Activated CD8-positive, alpha-beta memory T cell treated with anti-CD3 and anti-CD28 coated beads for 24 hours (primary cell): ENCODE measurements at regions not wholly inside any gene's neighbourhood (a gene's known extent, or its start where the extent isn't known, plus 50 kb on each side); places are given as distances from the start of the nearest gene placed in this dataset.

Experiments used
- DNase-seq: peaks from one replicate; pipeline ENCODE4 v3.0.0-alpha.2; 2020

GRCh38 chr1:229098903-229099578 is 171.9 kb upstream of the RAB4A start:
- DNase-seq: no peak

GRCh38 chr1:229101011-229101871 is 169.7 kb upstream of the RAB4A start:
- no peak for DNase-seq

- DNase-seq: no peak
These were observed 168.0 kb upstream of the RAB4A start for GRCh38 chr1:229102741-229103391.

- DNase-seq: peak; percentile 43
These were observed 166.3 kb upstream of the RAB4A start for GRCh38 chr1:229104654-229105053.

GRCh38 chr1:229105109-229105508 is 165.8 kb upstream of the RAB4A start:
- peak; percentile 37 for DNase-seq

GRCh38 chr1:229105822-229106525 is 164.9 kb upstream of the RAB4A start:
- no peak for DNase-seq

GRCh38 chr1:229106526-229107125 is 164.3 kb upstream of the RAB4A start:
- no peak for DNase-seq

- DNase-seq: no peak
These were observed 163.6 kb upstream of the RAB4A start for GRCh38 chr1:229107304-229107815.

GRCh38 chr1:229107972-229108371 is 162.9 kb upstream of the RAB4A start:
- DNase-seq: no peak

GRCh38 chr1:229108598-229109201 is 162.2 kb upstream of the RAB4A start:
- no peak for DNase-seq

GRCh38 chr1:229109320-229109761 is 161.6 kb upstream of the RAB4A start:
- DNase-seq: no peak

GRCh38 chr1:229110986-229111385 is 159.9 kb upstream of the RAB4A start:
- no peak for DNase-seq

- no peak for DNase-seq
These were observed 159.1 kb upstream of the RAB4A start for GRCh38 chr1:229111703-229112319.

- DNase-seq: no peak
These were observed 157.9 kb upstream of the RAB4A start for GRCh38 chr1:229112832-229113548.

- no peak for DNase-seq
These were observed 156.6 kb upstream of the RAB4A start for GRCh38 chr1:229114315-229114714.

- DNase-seq: no peak
These were observed 156.0 kb upstream of the RAB4A start for GRCh38 chr1:229114850-229115365.

GRCh38 chr1:229116114-229116513 is 154.8 kb upstream of the RAB4A start:
- DNase-seq: no peak

GRCh38 chr1:229117664-229118300 is 153.1 kb upstream of the RAB4A start:
- DNase-seq: no peak

GRCh38 chr1:229118477-229119061 is 152.3 kb upstream of the RAB4A start:
- no peak for DNase-seq

- no peak for DNase-seq
These were observed 151.8 kb upstream of the RAB4A start for GRCh38 chr1:229119161-229119560.
